Large intestine (tissue), 3 donors: ENCODE measurements at regions not wholly inside any gene's neighbourhood (a gene's known extent, or its start where the extent isn't known, plus 50 kb on each side); places are given as distances from the start of the nearest gene placed in this dataset.

ENCODE experiments used
- DNase-seq, 2 donors: peaks; one replicate each; pipeline versions ENCODE4 v3.0.0 to v3.0.0-alpha.2; 2013
- H3K27ac ChIP-seq: one replicate; pipeline ENCODE4 v1.5.1; 2013; ENCODE audit warnings: low read length
- H3K27me3 ChIP-seq: 2 replicates; pipeline ENCODE4 v1.6.1; 2013; ENCODE audit warnings: low read length; ENCODE audit not compliant: control insufficient read depth, insufficient read depth
- H3K36me3 ChIP-seq: 2 replicates; pipeline ENCODE4 v1.6.1; 2013; ENCODE audit warnings: low read length; ENCODE audit not compliant: control insufficient read depth, insufficient read depth
- H3K4me1 ChIP-seq: one replicate; pipeline ENCODE4 v1.6.1; 2013; ENCODE audit warnings: low read length; ENCODE audit not compliant: control insufficient read depth, insufficient read depth
- H3K4me3 ChIP-seq: one replicate; pipeline ENCODE4 v1.5.1; 2013; ENCODE audit warnings: low read length
- H3K9me3 ChIP-seq: one replicate; pipeline ENCODE4 v1.6.1; 2013; ENCODE audit warnings: mild to moderate bottlenecking, low read depth, low read length, moderate library complexity; ENCODE audit not compliant: control insufficient read depth
- WGBS: methylation state at CpG from one replicate; pipeline ENCODE4 v1.1.5; 2013; ENCODE audit warnings: low lambda C conversion rate; ENCODE audit not compliant: insufficient coverage; 5-methylcytosine and 5-hydroxymethylcytosine counted together

DNA sequence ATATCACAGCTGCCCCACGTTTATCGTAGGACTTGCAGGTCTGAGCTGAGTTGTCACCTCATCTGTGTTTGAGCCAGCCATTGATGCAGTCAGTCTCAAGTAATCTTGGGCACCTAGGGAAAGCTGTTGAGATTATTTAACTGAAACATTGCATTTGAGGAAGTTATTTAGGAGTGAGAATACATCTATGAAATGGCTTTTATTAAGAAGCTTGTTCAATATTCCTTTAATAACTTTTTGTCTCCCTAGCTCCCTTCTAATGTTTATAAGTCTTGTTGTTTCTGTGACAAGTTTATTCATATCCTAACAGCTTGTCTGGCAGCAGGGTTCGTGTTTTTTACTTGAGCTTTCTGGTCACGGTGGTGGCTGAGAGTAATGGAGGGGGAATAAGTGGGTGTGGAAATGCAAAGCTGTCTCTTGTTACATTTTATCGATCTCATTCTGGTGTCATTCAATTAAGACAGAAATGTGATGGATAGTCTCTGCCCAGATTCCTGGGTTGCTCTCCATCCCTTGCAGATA, 555.9 kb downstream of the USP25 start:
- H3K9me3 ChIP-seq: no peaks in the 10 kb centered on the region
- no peak overlapping the region for H3K4me3 ChIP-seq
- H3K4me1 ChIP-seq: no peaks in the 10 kb centered on the region
- no peaks in the 10 kb centered on the region for H3K36me3 ChIP-seq
- 33% methylated on average over 1 of the region's 5 CpGs for WGBS
- no peak overlapping the region for H3K27ac ChIP-seq
- no peak for DNase-seq
- no peaks in the 10 kb centered on the region for H3K27me3 ChIP-seq

DNA sequence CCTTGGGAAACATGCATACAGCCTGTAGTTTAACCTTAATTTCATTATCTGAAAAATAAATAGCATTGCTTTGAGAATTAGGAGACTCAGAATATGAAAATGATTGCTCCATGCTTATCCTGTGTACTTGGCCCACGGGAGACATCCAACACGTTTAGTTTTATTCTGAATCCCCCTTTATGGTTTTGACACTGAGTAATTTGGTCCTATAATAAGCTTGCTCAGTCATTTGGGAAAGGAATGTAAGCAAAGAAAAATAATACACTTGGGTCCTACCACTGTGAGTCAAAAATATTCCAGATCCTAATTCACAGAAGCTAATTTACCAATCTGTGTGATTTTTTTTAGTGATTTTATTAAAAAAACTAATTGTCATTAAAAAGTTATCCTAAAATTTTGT, 557.3 kb downstream of the USP25 start:
- no peak overlapping the region for H3K4me3 ChIP-seq
- no peak for DNase-seq
- no peaks in the 10 kb centered on the region for H3K36me3 ChIP-seq
- WGBS: no CpG with 5 or more reads among the region's 2 CpGs
- no peaks in the 10 kb centered on the region for H3K4me1 ChIP-seq
- H3K27me3 ChIP-seq: no peaks in the 10 kb centered on the region
- H3K9me3 ChIP-seq: no peaks in the 10 kb centered on the region
- no peak overlapping the region for H3K27ac ChIP-seq

DNA sequence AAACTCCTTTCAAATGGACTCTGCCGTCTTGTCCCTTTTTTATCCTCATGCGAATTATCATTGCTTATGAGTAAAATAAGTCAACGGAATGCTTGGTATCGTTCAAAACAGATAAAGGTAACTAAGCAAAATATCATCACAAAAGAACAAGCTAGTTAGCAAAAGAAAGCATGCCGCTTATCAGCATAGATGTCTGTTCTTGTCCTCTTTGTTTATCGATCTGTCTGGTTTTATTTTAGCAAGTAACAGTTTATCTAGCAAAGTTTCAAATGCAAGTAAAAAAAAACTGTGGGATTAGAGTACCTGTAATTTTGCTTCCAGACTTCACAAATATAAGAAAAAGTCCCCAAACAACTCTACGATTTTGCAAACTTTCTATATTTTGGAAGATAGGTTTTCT, 561.5 kb downstream of the USP25 start:
- Histone ChIP-seq H3K9me3 (no peaks in the 10 kb centered on the region), H3K27ac (no peak overlapping the region), H3K4me1 (no peaks in the 10 kb centered on the region), H3K4me3 (no peak overlapping the region), H3K27me3 (no peaks in the 10 kb centered on the region), H3K36me3 (no peaks in the 10 kb centered on the region)
- no peak for DNase-seq
- 47% methylated on average over 6 of the region's 7 CpGs for WGBS

DNA sequence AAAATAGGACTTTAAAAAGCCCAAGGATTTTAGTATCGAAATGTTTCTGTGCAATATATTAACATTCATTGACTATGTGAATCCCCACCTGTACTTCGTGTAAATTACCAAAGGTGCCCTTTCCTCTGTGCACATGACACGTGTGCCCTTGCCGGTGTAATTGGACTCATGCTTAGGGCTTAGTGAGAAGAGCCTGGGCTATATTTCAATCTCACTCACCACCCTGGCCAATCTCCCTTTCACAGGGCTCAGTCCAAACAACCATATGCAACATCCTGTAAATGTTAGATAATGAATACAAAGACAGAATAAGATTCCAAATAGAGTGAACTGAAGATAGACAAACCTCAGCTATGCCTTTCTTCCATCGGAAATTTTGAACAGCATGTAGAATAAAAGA, 564.3 kb downstream of the USP25 start:
- no peak overlapping the region for H3K4me3 ChIP-seq
- H3K9me3 ChIP-seq: no peaks in the 10 kb centered on the region
- H3K36me3 ChIP-seq: no peaks in the 10 kb centered on the region
- no peaks in the 10 kb centered on the region for H3K27me3 ChIP-seq
- no peaks in the 10 kb centered on the region for H3K4me1 ChIP-seq
- DNase-seq: no peak
- WGBS: 83% methylated on average over 2 of the region's 5 CpGs
- no peak overlapping the region for H3K27ac ChIP-seq

DNA sequence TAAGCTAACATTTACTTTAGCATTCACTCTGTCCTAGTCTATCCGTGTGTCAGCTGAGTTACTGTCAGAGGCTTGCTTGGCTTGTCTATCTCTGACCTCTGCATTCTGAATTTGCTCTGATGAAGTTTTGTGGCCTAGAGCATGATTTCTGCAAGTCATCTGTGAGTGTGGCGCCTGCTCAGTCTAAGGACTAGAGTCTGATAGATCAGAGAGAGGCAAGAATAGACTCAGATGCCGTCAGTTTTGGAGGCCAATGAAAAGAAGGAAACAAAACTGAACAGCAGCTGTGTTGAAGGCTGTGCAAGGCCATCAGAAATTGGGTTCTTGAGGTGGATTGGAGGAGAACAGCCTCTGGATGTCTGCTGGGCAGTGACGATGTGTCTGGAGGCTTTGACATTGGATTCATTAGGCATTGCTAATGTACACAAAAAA, 573.1 kb downstream of the USP25 start:
- Histone ChIP-seq H3K9me3 (no peaks in the 10 kb centered on the region), H3K4me1 (no peaks in the 10 kb centered on the region), H3K27me3 (no peaks in the 10 kb centered on the region), H3K27ac (no peak overlapping the region), H3K36me3 (no peaks in the 10 kb centered on the region), H3K4me3 (no peak overlapping the region)
- 60% methylated on average over 1 of the region's 4 CpGs for WGBS
- DNase-seq: no peak

DNA sequence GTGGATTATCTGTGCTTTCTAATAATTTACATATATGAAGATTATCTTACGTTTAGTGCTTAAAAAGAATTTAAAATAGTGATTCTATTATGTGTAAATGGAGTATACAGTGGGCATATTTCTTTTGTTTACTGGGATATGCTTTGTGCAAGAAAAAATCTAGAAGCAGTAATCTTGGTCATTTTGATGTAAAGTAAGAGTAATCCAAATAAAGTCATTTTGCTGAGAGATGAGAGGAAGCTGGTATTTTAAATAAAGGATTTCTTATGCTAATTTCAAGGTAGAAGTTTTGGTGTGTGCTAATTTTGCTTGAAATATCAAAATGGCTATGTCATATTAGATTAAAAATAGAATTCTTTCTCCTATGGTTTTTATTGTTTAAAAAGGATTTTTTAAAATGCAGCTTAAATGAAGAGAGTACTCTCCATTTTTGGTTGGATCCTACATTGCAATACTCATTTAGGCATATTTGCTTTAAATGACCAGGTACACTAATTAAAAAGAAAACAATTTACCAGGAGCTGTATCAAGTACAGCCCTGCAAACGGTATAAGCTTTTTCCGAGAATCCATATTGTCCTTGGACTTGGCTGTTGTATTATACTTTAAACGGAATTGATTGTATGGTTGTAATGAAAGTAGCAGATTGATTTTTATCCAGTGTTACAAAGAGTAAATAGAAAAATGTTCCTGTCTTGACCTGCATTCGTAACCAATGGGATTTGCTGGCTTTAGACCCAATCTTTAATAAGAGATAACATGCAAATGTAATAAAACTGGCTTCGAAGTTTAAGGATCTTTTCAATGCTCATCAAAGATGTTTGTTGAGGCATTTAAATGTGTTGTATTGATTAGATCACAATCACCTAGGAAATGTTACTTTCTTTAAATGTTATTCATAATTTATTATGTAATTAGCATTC, 574.7 kb downstream of the USP25 start:
- Histone ChIP-seq H3K27me3 (no peaks in the 10 kb centered on the region), H3K36me3 (no peaks in the 10 kb centered on the region), H3K9me3 (no peaks in the 10 kb centered on the region), H3K4me1 (no peaks in the 10 kb centered on the region), H3K4me3 (no peak overlapping the region), H3K27ac (no peak overlapping the region)
- WGBS: 75% methylated on average over 2 of the region's 6 CpGs
- no peak for DNase-seq

DNA sequence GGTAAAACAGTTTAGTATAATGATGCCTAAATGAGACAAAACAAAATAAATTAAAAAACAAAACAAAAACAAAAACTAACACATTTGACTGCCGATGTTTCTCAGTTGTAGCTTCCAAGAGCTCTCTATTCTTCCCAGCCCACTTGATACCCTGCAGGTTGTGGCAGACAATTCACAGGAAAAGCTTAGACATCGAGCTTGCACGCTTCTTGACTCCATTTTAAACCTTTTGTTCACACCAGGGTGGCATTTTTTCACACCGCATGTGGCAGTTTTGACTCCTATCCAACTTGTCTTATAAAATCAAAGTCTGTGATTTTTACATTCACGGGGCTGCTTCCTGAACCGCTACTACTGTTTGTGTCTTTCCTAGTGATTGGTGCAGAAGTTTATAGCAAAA, 575.9 kb downstream of the USP25 start:
- Histone ChIP-seq H3K9me3 (no peaks in the 10 kb centered on the region), H3K36me3 (no peaks in the 10 kb centered on the region), H3K27me3 (no peaks in the 10 kb centered on the region), H3K4me1 (no peaks in the 10 kb centered on the region), H3K27ac (no peak overlapping the region), H3K4me3 (no peak overlapping the region)
- WGBS: 100% methylated on average over 1 of the region's 6 CpGs
- no peak for DNase-seq

DNA sequence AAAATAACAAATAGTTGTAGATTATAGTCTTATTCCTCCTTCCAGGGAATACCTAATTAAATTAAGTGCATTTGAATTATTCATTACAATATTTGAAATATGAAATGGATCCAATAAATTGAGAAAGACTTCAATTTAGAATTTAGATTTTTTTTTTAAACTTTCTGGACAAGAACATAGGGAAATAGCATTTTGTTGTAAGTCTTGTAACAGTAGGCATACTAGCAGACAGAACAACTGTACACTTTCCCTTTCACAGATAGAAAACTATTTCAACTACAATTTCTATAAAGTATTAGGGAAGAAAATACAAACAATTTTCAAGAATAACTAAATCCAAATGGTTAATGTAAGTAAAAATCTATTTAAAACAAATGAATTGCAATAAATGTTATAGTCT, 577.5 kb downstream of the USP25 start:
- no peaks in the 10 kb centered on the region for H3K27me3 ChIP-seq
- H3K4me3 ChIP-seq: no peak overlapping the region
- no peaks in the 10 kb centered on the region for H3K36me3 ChIP-seq
- H3K9me3 ChIP-seq: no peaks in the 10 kb centered on the region
- H3K27ac ChIP-seq: no peak overlapping the region
- DNase-seq: no peak
- no peaks in the 10 kb centered on the region for H3K4me1 ChIP-seq

DNA sequence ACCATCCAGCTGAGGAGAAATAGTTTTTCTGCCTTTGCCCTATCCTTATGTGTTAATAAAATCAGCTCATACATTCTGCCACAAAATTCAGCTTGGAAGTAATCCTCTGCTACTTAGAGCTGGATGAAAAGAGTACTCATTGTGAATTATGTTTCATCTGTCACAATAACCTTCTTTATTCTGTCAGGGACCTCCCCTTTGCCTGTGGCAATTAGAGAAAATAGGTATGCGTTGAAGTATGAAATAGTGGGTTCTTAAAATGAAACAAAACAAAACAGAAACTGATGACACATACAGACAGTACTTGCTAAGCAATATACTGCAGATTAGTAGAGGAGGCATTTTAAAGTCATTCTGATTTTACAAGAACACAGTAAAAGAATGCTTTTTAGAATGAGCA, 578.5 kb downstream of the USP25 start:
- Histone ChIP-seq H3K4me3 (no peak overlapping the region), H3K27ac (no peak overlapping the region)

DNA sequence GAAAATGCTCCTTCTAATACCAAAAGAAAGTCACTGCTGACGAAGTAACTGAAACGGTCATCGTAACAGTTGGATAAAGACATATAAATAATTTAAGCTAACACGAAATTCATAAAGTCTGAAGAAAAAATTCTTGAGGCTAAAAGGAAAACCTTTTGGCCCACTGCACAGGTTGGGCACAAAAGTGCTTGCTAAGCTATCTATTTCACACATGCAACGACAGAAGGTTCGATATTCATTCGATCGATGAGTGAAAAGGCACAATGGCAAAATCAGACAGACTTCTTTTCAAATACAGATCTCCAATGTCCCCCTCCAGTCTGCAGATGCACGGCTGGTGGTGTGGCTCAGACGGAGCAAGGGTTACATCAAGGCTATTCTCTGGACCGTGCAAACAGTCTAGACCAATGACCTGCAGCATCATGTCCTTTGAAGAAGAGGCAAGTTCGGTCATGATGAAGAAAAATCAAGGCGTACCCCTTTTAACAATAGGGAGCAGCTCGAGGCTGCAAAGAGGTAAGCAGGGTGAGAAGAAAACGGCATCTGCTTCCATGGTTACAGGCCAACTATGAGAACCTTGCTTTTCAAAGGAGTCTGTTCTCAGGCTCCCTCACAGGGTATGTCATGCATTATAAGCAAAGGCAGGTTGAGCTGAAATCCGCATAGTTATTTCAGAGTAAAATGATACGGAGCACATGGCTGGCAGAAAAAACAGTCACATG, 579.6 kb downstream of the USP25 start:
- H3K9me3 ChIP-seq: no peaks in the 10 kb centered on the region
- no peaks in the 10 kb centered on the region for H3K36me3 ChIP-seq
- 94% methylated on average over 6 of the region's 17 CpGs for WGBS
- DNase-seq: no peak
- no peak overlapping the region for H3K27ac ChIP-seq
- no peaks in the 10 kb centered on the region for H3K4me1 ChIP-seq
- H3K4me3 ChIP-seq: no peak overlapping the region
- no peaks in the 10 kb centered on the region for H3K27me3 ChIP-seq

More for the DNA sequence above, 578.5 kb downstream of the USP25 start:
- H3K4me1 ChIP-seq: no peaks in the 10 kb centered on the region
- no peaks in the 10 kb centered on the region for H3K27me3 ChIP-seq
- DNase-seq: no peak
- H3K36me3 ChIP-seq: no peaks in the 10 kb centered on the region
- 67% methylated on average over 1 of the region's 1 CpG for WGBS
- H3K9me3 ChIP-seq: no peaks in the 10 kb centered on the region
